Peyer's patch (tissue), 4 donors: ENCODE measurements at regions not wholly inside any gene's neighbourhood (a gene's known extent, or its start where the extent isn't known, plus 50 kb on each side); places are given as distances from the start of the nearest gene placed in this dataset.

Experiments used
- DNase-seq, 3 donors: peaks; one replicate each; pipeline ENCODE4 v3.0.0-alpha.2; 2017 to 2019
- H3K27ac ChIP-seq, 4 donors: fragments of 200-600 bp; sonication (generic); one replicate each; pipeline ENCODE4 v1.5.1; 2016 to 2019
- H3K27me3 ChIP-seq, 2 donors: fragments of 200-600 bp; sonication (generic); one replicate each; pipeline ENCODE4 v1.5.1; 2019
- H3K36me3 ChIP-seq, 3 donors: fragments of 200-600 bp; sonication (generic); one replicate each; pipeline ENCODE4 v1.5.1; 2016 to 2019
- H3K4me1 ChIP-seq, 4 donors: fragments of 200-600 bp; sonication (generic); one replicate each; pipeline ENCODE4 v1.5.1; 2016 to 2019
- H3K4me3 ChIP-seq, 4 donors: fragments of 200-600 bp; sonication (generic); 1 replicate in 3 of 4; 2 replicates in 1 of 4; pipeline ENCODE4 v1.5.1; 2016 to 2019; ENCODE audit warnings: mild to moderate bottlenecking in 1 of 4
- H3K9me3 ChIP-seq, 4 donors: fragments of 200-600 bp; sonication (generic); one replicate each; pipeline ENCODE4 v1.5.1; 2016 to 2019; ENCODE audit warnings: mild to moderate bottlenecking in 1 of 4
- POLR2A ChIP-seq, 2 donors: fragments of 450-650 bp; IDR thresholded peaks; one replicate each; pipeline ENCODE4 v1.5.1; 2017; ENCODE audit warnings: antibody characterized with exemption in 2 of 2, mild to moderate bottlenecking in 2 of 2, moderate library complexity in 2 of 2
- TF ChIP-seq, protein P1 (sequence below), 6 experiments: fragments of 450-650 bp in 4 of 6; fragments of 200-600 bp in 2 of 6; sonication (generic) in 1 of 6; IDR thresholded peaks; one replicate each; pipeline ENCODE4 v1.5.1; 2017 to 2019; ENCODE audit warnings: antibody characterized with exemption in 6 of 6, mild to moderate bottlenecking in 3 of 6, moderate library complexity in 1 of 6

DNA sequence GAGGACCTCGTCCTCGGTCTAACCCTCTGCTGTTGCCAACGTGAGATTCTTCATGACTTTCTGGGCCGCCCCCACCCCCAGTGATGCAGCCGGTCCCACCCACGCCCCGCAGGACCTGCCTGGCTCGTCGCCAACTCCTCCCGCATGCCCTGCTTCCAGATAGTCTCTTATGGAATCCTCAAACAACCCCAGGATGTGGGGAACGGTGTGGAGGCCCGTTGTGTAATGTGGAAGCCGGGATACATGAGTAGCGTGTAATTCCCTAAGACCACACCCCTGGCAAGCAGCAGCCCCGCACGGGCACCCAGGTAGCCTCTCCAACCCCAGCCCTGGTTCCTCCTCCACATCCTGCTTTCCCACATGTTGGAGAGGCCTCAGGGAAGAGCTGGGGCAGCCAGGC lies 275.9 kb downstream of the C16orf95 start:
- DNase-seq = no peak
- Histone ChIP-seq H3K36me3 (no peaks in the 10 kb centered on the region), H3K9me3 (no peaks in the 10 kb centered on the region), H3K4me3 (no peak overlapping the region), H3K4me1 (no peaks in the 10 kb centered on the region), H3K27me3 (no peaks in the 10 kb centered on the region), H3K27ac (no peak overlapping the region)
- TF ChIP-seq, protein P1, sequence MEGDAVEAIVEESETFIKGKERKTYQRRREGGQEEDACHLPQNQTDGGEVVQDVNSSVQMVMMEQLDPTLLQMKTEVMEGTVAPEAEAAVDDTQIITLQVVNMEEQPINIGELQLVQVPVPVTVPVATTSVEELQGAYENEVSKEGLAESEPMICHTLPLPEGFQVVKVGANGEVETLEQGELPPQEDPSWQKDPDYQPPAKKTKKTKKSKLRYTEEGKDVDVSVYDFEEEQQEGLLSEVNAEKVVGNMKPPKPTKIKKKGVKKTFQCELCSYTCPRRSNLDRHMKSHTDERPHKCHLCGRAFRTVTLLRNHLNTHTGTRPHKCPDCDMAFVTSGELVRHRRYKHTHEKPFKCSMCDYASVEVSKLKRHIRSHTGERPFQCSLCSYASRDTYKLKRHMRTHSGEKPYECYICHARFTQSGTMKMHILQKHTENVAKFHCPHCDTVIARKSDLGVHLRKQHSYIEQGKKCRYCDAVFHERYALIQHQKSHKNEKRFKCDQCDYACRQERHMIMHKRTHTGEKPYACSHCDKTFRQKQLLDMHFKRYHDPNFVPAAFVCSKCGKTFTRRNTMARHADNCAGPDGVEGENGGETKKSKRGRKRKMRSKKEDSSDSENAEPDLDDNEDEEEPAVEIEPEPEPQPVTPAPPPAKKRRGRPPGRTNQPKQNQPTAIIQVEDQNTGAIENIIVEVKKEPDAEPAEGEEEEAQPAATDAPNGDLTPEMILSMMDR (IDR thresholded peaks at IDR 0.05) = no peak
- TF ChIP-seq POLR2A (IDR thresholded peaks at IDR 0.05) = no peak

DNA sequence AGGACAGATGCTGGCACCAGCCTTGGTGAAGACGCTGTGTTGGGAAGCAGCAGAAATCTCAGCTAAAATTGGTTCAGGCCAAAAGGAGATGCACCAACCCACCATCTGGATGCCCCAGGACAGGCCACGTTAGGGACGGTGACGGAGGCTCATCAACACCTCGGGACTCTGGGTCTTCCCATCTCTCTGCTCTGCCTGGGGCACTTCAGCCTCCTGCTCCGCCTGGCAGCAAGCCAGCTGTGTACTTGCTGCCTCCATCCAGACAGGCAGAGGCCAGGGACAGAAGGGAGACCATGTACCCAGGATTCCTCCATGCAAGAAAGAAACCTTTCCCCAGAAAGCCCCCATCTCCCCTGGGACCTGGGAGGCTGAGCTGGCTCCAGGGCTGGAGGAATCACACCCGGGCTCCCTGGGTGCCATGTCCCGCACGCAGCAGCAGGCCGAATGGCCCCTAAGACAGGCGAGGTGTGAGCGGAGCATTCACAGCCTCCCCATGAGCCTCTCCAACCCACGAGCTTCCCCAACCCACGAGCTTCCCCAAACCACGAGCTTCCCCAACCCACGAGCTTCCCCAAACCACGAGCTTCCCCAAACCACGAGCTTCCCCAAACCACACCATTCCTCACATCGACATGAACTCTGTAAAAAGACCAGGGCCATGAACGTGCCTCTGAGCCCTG lies 274.5 kb downstream of the C16orf95 start:
- H3K4me1 ChIP-seq = no peaks in the 10 kb centered on the region
- DNase-seq = no peak
- H3K27ac ChIP-seq = no peak overlapping the region
- H3K4me3 ChIP-seq = no peak overlapping the region
- no peaks in the 10 kb centered on the region for H3K36me3 ChIP-seq
- H3K9me3 ChIP-seq = no peaks in the 10 kb centered on the region
- no peak for TF ChIP-seq POLR2A (IDR thresholded peaks at IDR 0.05)
- TF ChIP-seq, protein P1 (IDR thresholded peaks at IDR 0.05) = no peak
- H3K27me3 ChIP-seq = no peaks in the 10 kb centered on the region

DNA sequence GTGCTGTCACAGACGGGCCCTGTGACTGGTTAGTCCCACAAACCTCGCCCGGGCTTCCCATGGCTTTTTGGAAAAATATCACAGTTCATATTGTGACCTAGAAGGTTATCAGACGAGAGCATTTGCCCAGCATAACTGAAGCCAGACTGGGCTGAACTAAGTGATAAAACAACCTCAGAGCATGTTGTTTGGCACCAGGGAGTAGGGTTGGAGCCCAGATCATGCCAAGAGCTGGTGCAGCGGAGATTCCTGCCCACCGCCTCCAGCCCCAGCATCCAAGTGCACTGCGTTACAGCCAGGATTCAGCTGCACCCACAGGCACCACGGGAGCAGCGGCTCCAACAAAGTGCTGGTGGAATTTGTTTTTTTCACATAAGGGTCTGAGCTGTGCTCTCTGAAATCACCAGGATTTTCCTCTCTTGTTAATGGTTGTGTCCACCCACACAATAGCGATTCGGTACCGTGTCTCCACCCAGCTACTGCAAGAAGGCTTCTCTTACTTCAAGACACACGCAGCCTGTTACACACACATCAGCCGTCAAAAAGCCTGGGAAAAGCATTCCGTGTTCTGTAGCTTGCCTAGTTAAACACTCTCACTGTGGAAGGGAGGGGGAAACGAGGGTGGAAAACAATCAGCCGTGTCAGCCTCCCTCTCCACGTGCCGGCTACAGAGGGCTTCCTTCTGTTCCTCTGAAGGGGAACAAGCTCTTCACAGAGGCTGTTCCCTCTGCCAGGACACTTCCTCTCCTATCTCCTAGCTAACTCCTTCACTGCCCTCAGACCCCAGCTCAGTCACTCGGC lies 273.8 kb downstream of the C16orf95 start:
- no peaks in the 10 kb centered on the region for H3K9me3 ChIP-seq
- no peaks in the 10 kb centered on the region for H3K36me3 ChIP-seq
- no peaks in the 10 kb centered on the region for H3K27me3 ChIP-seq
- no peak overlapping the region for H3K27ac ChIP-seq
- no peaks in the 10 kb centered on the region for H3K4me1 ChIP-seq
- TF ChIP-seq, protein P1 (IDR thresholded peaks at IDR 0.05) = no peak
- TF ChIP-seq POLR2A (IDR thresholded peaks at IDR 0.05) = no peak
- DNase-seq = no peak
- no peak overlapping the region for H3K4me3 ChIP-seq

DNA sequence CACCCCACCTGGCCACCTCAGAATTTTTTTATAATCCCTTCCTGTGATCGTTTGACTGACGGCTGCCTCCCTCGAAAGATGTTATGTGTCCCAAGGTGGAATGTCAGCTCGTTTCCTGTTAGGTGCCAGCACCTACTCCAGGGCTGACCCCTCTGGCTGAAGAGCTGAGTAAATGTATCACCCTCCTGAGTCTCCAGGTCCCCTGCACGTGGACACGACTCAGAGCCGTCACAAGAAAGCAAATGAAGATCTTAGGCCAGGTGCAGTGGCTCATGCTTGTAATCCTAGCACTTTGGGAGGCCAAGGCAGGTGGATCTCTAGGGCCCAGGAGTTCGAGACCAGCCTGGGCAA lies 273.2 kb downstream of the C16orf95 start:
- no peaks in the 10 kb centered on the region for H3K9me3 ChIP-seq
- TF ChIP-seq, protein P1 (IDR thresholded peaks at IDR 0.05) = no peak
- TF ChIP-seq POLR2A (IDR thresholded peaks at IDR 0.05) = no peak
- no peaks in the 10 kb centered on the region for H3K27me3 ChIP-seq
- H3K4me1 ChIP-seq = no peaks in the 10 kb centered on the region
- DNase-seq = no peak
- H3K4me3 ChIP-seq = no peak overlapping the region
- no peak overlapping the region for H3K27ac ChIP-seq
- no peaks in the 10 kb centered on the region for H3K36me3 ChIP-seq

DNA sequence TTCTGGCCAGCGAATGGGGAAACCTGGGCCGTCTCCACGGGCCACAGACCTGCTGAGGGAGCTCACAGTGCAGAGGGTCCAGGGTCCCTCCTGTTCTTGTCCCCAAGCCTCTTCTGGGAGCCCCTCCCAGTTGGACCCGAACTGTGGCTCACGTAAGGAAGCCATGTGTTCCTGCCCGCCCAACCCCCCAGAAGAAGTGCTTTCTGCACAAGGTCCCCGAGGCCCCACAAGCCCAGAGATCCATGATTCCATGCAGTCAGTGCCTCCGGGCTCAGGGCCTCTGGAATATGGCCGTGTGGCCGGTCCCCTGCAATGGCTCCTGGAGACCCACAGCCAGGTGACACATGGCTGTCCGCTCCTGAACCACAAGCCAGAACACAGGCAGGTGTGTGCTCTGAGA lies 272.4 kb downstream of the C16orf95 start:
- Histone ChIP-seq H3K27ac (no peak overlapping the region), H3K9me3 (no peaks in the 10 kb centered on the region), H3K4me1 (no peaks in the 10 kb centered on the region), H3K27me3 (no peaks in the 10 kb centered on the region), H3K4me3 (no peak overlapping the region), H3K36me3 (no peaks in the 10 kb centered on the region)
- TF ChIP-seq, protein P1 (IDR thresholded peaks at IDR 0.05) = no peak
- no peak for TF ChIP-seq POLR2A (IDR thresholded peaks at IDR 0.05)
- DNase-seq = no peak
